ENCODE measurements at regions not wholly inside any gene's neighbourhood (a gene's known extent, or its start where the extent isn't known, plus 50 kb on each side); places are given as distances from the start of the nearest gene placed in this dataset.

- TF ChIP-seq CTCF (IDR thresholded peaks at IDR 0.05; ENCODE audit: extremely low read depth in 1 of 2, insufficient read depth in 1 of 2, low read depth in 1 of 2, low read length in 2 of 2) = no peak
- TF ChIP-seq POLR2AphosphoS5 (IDR thresholded peaks at IDR 0.05; ENCODE audit: insufficient read depth, low read depth, low read length) = no peak
- no peak for TF ChIP-seq POLR2A (IDR thresholded peaks at IDR 0.05; ENCODE audit: low read depth, low read length)
- no peak for TF ChIP-seq MAX (IDR thresholded peaks at IDR 0.05; ENCODE audit: insufficient read depth, insufficient read length)
- TF ChIP-seq GATA2 (IDR thresholded peaks at IDR 0.05; ENCODE audit: insufficient read depth, insufficient read length, low read depth, low read length) = no peak
- TF ChIP-seq EZH2 (IDR thresholded peaks at IDR 0.05; ENCODE audit: borderline replicate concordance, low read depth, low read length, severe bottlenecking) = no peak
Observed at GRCh38 chr6:170160031-170160627, 130.7 kb downstream of the DLL1 start.
